SJCRH30 (cell line): ENCODE measurements at regions not wholly inside any gene's neighbourhood (a gene's known extent, or its start where the extent isn't known, plus 50 kb on each side); places are given as distances from the start of the nearest gene placed in this dataset.
"Not testable (repeated sequence)": the region's sequence is repeated elsewhere in the genome, so short reads cannot be mapped to it uniquely, and the experiment has no call there.

ENCODE experiments used
- DNase-seq, 2 experiments: peaks; one replicate each; pipeline ENCODE4 v3.0.0-alpha.2; 2015 to 2020
- H3K27ac ChIP-seq: fragments of 250-450 bp; sonication (Bioruptor Pico); 2 replicates; pipeline ENCODE4 v1.5.1; 2020; ENCODE audit warnings: mild to moderate bottlenecking, moderate library complexity
- H3K27me3 ChIP-seq: fragments of 250-450 bp; sonication (Bioruptor Pico); 2 replicates; pipeline ENCODE4 v1.5.1; 2020; ENCODE audit warnings: mild to moderate bottlenecking, moderate library complexity
- H3K36me3 ChIP-seq: fragments of 250-450 bp; sonication (Bioruptor Pico); 2 replicates; pipeline ENCODE4 v1.5.1; 2020; ENCODE audit warnings: mild to moderate bottlenecking, moderate library complexity
- H3K4me1 ChIP-seq: fragments of 250-450 bp; sonication (Bioruptor Pico); 2 replicates; pipeline ENCODE4 v1.5.1; 2020; ENCODE audit warnings: mild to moderate bottlenecking, moderate library complexity
- H3K4me3 ChIP-seq: fragments of 250-450 bp; sonication (Bioruptor Pico); 2 replicates; pipeline ENCODE4 v1.5.1; 2020; ENCODE audit warnings: mild to moderate bottlenecking, moderate library complexity
- H3K9me3 ChIP-seq: fragments of 250-450 bp; sonication (Bioruptor Pico); replicated peaks from 2 replicates; pipeline ENCODE4 v1.5.1; 2020; ENCODE audit warnings: mild to moderate bottlenecking, moderate library complexity

DNA sequence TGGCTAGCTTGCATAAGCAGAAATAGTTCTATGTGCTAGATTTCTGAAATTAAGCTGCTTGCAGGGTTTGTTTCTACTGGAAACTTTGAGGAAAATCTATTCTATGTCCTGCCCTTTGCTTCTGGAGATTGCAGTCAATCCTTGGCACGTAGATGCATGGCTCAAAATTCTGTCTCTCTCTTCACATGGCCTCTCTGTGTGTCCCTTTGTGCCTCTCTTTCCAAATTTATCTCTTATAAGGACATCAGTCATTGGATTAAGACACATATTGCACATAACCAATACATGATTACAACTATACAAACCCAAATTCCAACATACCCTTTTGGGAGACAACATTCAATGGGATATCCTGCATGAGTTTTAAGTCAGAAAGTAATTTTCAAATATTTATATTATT is 744.3 kb upstream of the CTNND2 start:
- DNase-seq = no peak
- Histone ChIP-seq H3K4me1 (no peaks in the 10 kb centered on the region), H3K36me3 (no peaks in the 10 kb centered on the region), H3K27ac (no peak overlapping the region), H3K9me3 (no peaks in the 10 kb centered on the region), H3K27me3 (no peaks in the 10 kb centered on the region), H3K4me3 (no peak overlapping the region)

DNA sequence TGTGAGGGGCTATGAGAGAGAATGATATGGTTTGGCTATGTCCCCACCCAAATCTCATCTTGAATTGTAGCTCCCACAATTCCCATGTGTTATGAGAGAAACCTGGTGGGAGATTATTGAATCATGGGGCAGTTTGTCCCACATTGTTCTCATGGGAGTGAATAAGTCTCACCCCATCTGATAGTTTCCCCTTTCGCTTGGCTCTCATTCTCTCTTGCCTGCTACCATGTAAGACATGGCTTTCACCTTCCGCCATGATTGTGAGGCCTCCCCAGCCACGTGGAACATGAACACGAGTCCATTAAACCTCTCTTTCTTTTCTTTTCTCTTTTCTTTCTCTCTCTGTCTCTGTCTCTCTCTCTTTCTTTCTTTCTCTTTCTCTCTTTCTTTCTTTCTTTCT is 743.4 kb upstream of the CTNND2 start:
- H3K4me3 ChIP-seq = no peak overlapping the region
- H3K27ac ChIP-seq = no peak overlapping the region
- H3K9me3 ChIP-seq = no peaks in the 10 kb centered on the region
- H3K27me3 ChIP-seq = no peaks in the 10 kb centered on the region
- no peak for DNase-seq
- H3K4me1 ChIP-seq = no peaks in the 10 kb centered on the region
- no peaks in the 10 kb centered on the region for H3K36me3 ChIP-seq

DNA sequence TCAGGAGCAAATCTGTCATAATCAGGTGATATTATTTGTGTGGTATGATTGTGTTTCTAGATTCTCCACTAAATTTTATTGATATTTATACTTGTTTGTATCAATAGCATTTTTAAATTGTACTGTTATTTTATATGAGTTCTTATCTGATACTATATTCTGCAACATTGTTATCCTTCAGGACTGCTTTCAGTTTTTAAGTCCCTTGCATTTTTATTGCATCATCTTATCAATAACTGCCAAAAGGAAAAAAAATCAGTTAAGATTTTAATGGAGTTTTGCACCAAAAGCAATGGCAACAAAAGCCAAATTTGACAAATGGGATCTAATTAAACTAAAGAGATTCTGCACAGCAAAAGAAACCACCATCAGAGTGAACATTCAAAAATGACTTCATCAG is 741.3 kb upstream of the CTNND2 start:
- no peak for DNase-seq

DNA sequence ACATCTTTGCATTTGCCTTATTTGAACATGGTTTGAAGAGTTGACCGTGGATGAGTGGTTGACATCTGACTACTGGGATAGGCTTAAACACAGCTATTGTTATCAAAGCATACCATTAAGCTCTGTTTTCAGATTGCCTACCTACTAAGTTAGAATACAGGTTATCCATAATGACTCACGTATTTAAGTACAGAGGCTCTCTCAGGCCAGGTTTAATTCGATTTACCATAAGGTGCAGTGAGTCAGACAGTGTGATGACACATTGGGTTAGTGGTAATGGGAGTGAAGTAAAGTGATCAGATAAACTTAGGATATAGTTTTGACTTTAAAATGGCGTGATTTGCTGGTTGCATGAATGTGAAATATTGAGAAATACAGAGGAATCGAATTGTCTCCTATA is 732.0 kb upstream of the CTNND2 start:
- H3K27ac ChIP-seq = no peak overlapping the region
- H3K9me3 ChIP-seq = no peaks in the 10 kb centered on the region
- DNase-seq = no peak
- no peaks in the 10 kb centered on the region for H3K4me1 ChIP-seq
- no peak overlapping the region for H3K4me3 ChIP-seq
- no peaks in the 10 kb centered on the region for H3K27me3 ChIP-seq
- H3K36me3 ChIP-seq = no peaks in the 10 kb centered on the region

More for the DNA sequence above, 741.3 kb upstream of the CTNND2 start:
- Histone ChIP-seq H3K4me3 (no peak overlapping the region), H3K9me3 (no peaks in the 10 kb centered on the region), H3K4me1 (no peaks in the 10 kb centered on the region), H3K27me3 (no peaks in the 10 kb centered on the region), H3K36me3 (no peaks in the 10 kb centered on the region), H3K27ac (no peak overlapping the region)

DNA sequence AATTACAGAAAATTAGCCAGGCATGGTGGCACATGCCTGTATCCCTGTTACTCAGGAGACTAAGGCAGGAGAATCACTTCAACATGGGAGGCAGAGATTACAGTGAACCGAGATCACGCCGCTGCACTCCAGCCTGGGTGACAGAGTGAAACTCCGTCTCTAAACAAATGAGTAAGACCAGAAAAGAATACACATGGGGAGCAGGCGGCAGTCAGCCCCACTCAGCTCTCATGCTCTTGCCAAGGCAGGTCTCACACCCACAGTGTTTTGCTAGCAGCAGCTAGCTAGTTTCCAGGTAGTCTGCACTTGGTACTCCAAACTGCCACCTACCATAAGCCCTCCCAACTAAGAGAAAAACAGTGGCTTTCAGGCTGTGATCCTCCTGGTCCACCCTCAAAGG is 722.3 kb upstream of the CTNND2 start:
- H3K27ac ChIP-seq = no peak overlapping the region
- H3K4me1 ChIP-seq = no peaks in the 10 kb centered on the region
- no peak for DNase-seq
- H3K9me3 ChIP-seq = no peaks in the 10 kb centered on the region
- no peaks in the 10 kb centered on the region for H3K36me3 ChIP-seq
- no peaks in the 10 kb centered on the region for H3K27me3 ChIP-seq
- H3K4me3 ChIP-seq = no peak overlapping the region

DNA sequence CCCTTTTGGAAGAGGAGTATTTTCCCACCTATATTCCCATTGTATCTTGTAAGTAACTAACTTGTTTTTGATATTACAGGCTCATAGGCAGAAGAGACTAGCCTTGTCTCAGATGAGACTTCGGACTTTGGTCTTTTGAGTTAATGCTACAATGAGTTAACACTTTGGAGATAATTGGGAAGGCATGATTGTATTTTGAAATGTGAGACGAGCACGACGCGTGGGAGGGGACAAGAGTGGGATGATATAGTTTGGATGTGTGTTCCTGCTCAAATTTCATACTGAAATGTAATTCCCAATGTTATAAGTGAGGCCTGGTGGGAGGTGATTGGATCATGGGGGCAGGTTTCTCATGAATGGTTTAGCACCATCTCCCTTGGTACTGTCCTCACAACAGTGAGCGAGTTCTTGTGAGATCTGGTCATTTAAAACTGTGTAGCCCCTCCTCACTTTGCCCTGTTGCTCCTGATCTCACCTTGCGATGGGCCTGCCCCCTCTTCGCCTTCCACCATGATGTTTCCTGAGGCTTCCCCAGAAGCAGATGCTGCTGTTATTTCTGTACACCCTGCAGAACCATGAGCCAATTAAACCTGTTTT is 721.5 kb upstream of the CTNND2 start:
- no peak overlapping the region for H3K27ac ChIP-seq
- H3K9me3 ChIP-seq = no peaks in the 10 kb centered on the region
- H3K36me3 ChIP-seq = no peaks in the 10 kb centered on the region
- no peaks in the 10 kb centered on the region for H3K27me3 ChIP-seq
- DNase-seq = no peak
- H3K4me3 ChIP-seq = no peak overlapping the region
- H3K4me1 ChIP-seq = no peaks in the 10 kb centered on the region

DNA sequence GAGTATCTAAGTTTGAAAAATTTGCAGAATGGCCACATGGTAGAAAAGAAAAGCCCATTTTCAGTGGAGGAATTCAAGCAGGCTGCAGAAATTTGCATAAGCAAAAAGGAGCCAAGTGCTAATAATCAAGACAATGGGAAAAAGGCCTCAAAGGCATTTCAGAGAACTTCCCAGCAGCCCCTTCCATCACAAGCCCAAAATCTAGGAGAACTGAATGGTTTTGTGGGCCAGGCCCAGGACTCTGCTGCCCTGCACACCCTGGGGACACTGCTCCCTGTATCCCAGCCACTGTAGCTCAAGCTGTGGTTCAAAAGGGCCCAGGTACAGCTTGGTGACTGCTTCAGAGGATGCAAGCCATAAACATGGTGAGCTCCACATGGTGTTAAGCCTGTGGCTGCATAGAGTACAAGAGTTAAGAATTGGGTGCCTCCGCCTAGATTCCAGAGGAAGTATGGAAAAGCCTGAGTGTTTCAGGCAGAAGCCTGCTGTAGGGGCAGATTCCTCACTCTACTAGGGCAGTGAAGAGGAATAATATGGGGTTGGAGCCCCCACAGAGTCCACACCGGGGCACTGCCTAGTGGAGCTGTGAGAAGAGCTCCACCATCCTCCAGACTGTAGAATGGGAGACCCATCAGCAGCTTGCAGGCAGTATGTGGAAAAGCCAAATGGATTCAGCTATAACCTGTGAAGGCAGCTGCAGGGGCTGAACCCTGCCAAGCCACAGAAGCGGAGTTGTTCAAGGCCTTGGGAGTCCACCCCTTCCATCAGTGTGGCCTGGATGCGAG is 720.7 kb upstream of the CTNND2 start:
- H3K27ac ChIP-seq = no peak overlapping the region
- no peaks in the 10 kb centered on the region for H3K36me3 ChIP-seq
- no peak overlapping the region for H3K4me3 ChIP-seq
- no peak for DNase-seq
- no peaks in the 10 kb centered on the region for H3K4me1 ChIP-seq
- H3K27me3 ChIP-seq = no peaks in the 10 kb centered on the region
- no peaks in the 10 kb centered on the region for H3K9me3 ChIP-seq

DNA sequence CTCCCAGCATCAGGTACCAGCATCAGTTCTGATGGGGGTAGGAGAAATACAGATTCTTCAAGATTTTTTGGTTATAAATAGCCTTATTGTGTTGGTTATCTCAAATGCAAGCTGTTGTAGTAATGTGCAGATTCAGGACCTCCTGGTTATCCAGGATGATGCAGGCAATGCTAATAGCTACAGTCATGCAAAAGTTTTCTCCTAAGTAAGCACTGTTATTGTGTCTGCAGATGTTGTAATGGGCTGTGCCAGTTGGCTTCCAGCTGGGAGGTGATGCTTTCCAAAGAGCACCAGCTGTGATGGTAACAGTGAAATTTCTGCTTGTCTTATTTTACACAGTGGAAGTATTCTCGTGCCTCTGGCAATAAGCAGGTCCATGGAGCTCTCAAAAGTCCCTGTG is 719.2 kb upstream of the CTNND2 start:
- Histone ChIP-seq H3K36me3 (no peaks in the 10 kb centered on the region), H3K9me3 (no peaks in the 10 kb centered on the region), H3K27me3 (no peaks in the 10 kb centered on the region), H3K27ac (no peak overlapping the region), H3K4me1 (no peaks in the 10 kb centered on the region), H3K4me3 (no peak overlapping the region)
- no peak for DNase-seq

DNA sequence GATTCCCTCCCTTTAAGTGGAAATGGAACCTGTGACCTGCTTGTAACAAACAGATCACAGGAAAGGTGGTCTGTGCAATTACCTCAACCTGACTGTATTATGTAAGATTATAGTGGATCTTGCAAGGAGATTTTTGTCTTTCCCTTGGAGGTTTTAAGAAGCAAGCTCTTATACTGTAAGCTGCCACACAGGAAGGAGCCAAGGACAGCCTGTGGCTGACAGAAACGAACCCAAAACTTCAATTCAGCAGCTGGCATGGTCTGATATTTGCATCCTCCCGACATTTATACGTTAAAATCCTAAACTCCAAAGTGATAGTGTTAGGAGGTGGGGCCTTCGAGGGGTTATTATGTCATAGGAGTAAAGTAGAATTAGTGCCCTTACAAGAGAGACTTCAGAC is 711.8 kb upstream of the CTNND2 start:
- no peak for DNase-seq
- Histone ChIP-seq H3K27ac (no peak overlapping the region), H3K4me1 (no peaks in the 10 kb centered on the region), H3K27me3 (no peaks in the 10 kb centered on the region), H3K4me3 (no peak overlapping the region), H3K9me3 (no peaks in the 10 kb centered on the region), H3K36me3 (no peaks in the 10 kb centered on the region)

DNA sequence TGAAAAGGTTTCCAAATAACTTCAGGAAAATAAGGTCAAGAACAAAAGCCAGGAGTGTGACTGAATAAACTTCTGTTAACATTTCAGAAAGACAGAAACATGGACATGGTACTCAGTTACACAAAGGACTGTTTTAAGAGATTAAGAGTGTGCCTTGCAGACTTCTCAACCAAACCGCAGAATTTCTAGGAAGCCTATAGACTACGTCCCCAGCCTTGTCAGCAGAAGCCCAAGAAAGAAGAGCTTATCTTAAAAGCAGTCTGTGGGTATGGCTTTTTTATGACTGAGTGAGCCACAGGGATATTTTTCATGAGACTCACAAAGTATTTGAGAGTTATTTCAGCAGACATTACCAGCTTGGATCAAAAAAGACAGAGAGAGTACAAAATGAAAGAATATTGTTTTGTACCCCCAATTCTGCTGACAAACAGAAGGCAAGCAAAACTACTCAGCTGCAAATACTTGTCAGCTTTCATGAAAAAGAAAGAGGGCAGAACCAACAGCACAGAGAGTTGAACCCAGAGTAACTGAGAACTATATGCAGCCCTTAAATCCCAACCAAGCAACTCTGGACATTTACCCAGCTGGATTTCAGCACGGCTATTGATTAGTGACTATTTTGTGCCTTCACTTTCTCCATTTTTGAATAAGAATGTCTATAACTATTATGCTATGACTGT is 711.0 kb upstream of the CTNND2 start:
- Histone ChIP-seq H3K27ac (no peak overlapping the region), H3K4me3 (no peak overlapping the region), H3K4me1 (no peaks in the 10 kb centered on the region), H3K36me3 (no peaks in the 10 kb centered on the region), H3K27me3 (no peaks in the 10 kb centered on the region), H3K9me3 (no peaks in the 10 kb centered on the region)
- no peak for DNase-seq

DNA sequence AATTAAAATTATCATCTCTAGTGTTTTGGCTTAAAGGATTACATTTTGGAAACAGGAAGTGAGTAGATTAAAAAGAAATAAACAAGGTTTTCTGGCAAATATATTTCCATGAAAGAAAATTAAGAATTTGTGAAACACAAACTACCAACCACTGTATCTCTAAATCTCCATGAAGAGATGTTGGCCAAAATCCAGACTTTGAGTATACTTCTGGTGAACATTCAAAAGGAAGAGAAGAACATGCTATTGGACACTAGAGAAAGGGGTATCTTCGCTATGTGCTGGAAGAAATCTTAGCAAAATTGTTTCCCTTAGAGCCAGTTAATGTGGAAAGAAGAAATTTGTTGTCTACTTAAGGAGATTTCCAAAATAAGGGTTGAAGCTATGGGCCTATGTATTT is 710.4 kb upstream of the CTNND2 start:
- no peak overlapping the region for H3K4me3 ChIP-seq
- H3K27ac ChIP-seq = no peak overlapping the region
- no peak for DNase-seq
- no peaks in the 10 kb centered on the region for H3K27me3 ChIP-seq
- H3K9me3 ChIP-seq = no peaks in the 10 kb centered on the region
- H3K4me1 ChIP-seq = no peaks in the 10 kb centered on the region
- no peaks in the 10 kb centered on the region for H3K36me3 ChIP-seq

DNA sequence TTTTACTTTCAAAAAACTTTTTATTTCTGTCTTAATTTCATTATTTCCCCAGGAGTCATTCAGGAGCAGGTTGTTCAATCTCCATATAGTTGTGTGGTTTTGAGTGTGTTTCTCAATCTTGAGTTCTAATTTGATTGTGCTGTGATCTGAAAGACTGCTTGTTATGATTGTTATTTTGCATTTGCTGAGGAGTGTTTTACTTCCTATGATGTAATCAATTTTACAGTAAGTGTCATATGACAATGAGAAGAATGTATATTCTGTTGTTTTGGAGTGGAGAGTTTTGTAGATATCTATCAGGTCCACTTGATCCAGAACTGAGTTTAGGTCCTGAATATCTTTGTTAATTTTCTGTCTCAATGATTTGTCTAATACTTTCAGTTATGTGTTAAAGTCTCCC is 706.9 kb upstream of the CTNND2 start:
- Histone ChIP-seq H3K27me3 (no peaks in the 10 kb centered on the region), H3K9me3 (no peaks in the 10 kb centered on the region), H3K4me3 (no peak overlapping the region), H3K4me1 (no peaks in the 10 kb centered on the region), H3K36me3 (no peaks in the 10 kb centered on the region), H3K27ac (no peak overlapping the region)
- no peak for DNase-seq

DNA sequence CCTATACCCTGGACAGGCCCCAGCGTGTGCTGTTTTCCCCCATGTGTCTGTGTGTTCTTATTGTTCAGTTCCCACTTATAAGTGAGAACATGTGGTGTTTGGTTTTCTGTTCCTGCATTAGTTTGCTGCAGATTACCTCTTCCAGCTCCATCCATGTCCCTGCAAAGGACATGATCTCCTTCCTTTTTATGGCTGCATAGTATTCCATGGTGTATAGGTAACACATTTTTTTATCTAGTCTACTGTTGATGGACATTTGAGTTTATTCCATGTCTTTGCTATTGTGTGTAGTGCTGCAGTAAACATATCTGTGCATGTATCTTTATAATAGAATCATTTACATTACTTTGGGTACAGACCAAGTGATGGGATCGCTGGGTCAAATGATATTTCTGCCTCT is 703.6 kb upstream of the CTNND2 start:
- not testable (repeated sequence) for H3K4me3 ChIP-seq, H3K27me3 ChIP-seq, H3K36me3 ChIP-seq, H3K27ac ChIP-seq, H3K9me3 ChIP-seq, H3K4me1 ChIP-seq, DNase-seq

DNA sequence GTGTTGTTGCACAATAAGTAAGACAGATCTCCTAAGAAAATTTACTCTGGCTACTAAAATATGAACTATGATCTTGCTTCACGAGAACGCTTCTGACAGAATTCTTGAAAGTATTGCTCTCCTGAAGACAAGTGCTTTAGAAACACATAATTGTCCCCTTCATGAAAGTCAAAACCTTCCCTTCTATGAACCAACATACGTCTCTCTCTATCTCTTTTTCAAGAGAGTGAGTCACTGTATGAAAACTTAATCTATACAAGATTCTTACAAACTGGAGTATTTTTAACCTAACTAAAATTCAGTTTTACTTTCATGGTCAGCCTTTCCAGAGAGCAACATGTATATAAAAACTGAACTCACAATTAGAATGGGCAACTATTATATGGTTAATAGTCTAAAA is 688.0 kb upstream of the CTNND2 start:
- Histone ChIP-seq H3K27me3 (no peaks in the 10 kb centered on the region), H3K4me1 (no peaks in the 10 kb centered on the region), H3K27ac (no peak overlapping the region), H3K36me3 (no peaks in the 10 kb centered on the region), H3K9me3 (no peaks in the 10 kb centered on the region), H3K4me3 (no peak overlapping the region)
- DNase-seq = no peak

DNA sequence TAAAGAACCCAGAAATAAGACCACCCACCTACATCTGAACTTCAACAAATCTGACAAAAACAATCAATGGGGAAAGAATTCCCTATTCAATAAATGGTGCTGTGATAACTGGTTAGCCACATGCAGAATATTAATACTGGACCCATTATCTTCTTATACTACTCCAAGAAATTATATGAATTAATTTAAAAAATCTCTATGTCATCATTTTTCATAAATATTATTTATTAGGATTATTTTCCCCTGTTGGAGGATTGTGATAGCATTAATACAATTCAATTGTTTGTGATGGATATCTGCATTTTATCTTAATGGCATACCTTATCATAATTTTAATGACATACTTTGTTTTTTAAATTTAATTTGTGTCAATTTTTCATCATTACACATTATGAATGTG is 682.2 kb upstream of the CTNND2 start:
- DNase-seq = no peak
- Histone ChIP-seq H3K4me1 (no peaks in the 10 kb centered on the region), H3K36me3 (no peaks in the 10 kb centered on the region), H3K27me3 (no peaks in the 10 kb centered on the region), H3K9me3 (no peaks in the 10 kb centered on the region), H3K27ac (no peak overlapping the region), H3K4me3 (no peak overlapping the region)

DNA sequence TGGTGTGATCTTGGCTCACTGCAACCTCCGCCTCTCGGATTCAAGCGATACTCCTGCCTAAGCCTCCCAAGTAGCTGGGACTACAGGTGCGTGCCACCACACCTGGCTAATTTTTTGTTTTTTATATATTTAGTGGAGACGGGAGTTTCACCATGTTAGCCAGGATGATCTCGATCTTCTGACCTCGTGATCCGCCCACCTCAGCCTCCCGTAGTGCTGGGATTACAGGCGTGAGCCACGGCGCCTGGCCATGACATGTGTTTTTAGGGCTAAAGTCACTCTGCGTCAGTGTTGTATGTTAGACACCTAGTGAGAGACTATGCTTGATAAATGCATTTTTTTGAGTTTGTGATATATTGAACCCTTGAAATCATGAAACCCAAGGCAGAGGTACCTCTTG is 674.6 kb upstream of the CTNND2 start:
- H3K4me3 ChIP-seq, H3K9me3 ChIP-seq, DNase-seq, H3K4me1 ChIP-seq, H3K27me3 ChIP-seq, H3K36me3 ChIP-seq, H3K27ac ChIP-seq: not testable (repeated sequence)
